Fibroblast of the aortic adventitia (primary cell): ENCODE measurements at regions not wholly inside any gene's neighbourhood (a gene's known extent, or its start where the extent isn't known, plus 50 kb on each side); places are given as distances from the start of the nearest gene placed in this dataset.
"Not testable (repeated sequence)": the region's sequence is repeated elsewhere in the genome, so short reads cannot be mapped to it uniquely, and the experiment has no call there.

Source experiments
- DNase-seq: peaks from one replicate; pipeline ENCODE4 v3.0.0-alpha.2; 2010; ENCODE audit warnings: low read depth
- H3K4me3 ChIP-seq: 2 replicates; pipeline ENCODE4 v1.5.1; 2011; ENCODE audit warnings: low read depth, mild to moderate bottlenecking, control low read depth, low read length, moderate library complexity
- CTCF ChIP-seq: IDR thresholded peaks from 2 replicates; pipeline ENCODE4 v1.5.1; 2011; ENCODE audit warnings: mild to moderate bottlenecking, low read length, control low read depth, inconsistent platforms; ENCODE audit not compliant: insufficient read depth

DNA sequence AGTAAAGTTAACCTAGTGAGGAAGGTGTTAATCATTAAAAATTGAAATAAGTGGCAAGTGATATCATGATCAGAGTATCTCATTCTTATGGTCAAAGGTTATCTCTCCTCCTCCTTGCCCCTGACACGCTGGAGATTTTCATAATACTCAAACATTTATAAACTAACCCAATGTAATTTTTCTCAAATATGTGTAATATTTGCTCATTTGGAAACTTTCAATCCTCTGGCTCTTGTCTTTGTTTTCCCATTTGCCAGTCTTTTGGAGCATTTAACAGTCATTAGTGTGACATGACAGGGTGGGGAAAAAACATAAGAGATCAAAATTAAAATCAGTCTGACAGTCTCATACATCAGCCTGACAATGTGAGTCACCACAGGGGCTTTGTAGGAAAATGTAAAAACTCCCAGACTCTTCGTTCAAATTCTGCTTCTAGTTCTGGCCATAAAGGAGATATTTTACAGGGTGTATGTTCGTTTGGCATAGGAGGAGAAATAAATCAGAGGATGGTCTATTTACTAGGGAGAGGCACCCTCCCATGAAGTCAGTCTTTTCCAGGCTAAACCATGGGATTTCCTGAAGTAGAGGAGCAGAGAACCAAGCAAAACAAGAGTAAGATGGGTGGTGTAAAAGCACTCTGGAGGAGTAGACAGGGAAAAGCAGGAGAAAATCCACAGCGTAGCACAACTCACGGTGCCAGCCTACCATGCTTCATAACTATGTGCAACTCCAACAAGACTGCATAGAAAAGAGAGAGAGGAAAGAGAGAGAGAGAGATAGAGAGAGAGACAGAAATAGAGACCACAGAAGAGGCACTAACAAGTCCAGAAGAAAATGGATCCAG is 369.2 kb upstream of the PDE3A start:
- TF ChIP-seq CTCF = no peak
- no peak overlapping the region for H3K4me3 ChIP-seq
- DNase-seq = no peak

DNA sequence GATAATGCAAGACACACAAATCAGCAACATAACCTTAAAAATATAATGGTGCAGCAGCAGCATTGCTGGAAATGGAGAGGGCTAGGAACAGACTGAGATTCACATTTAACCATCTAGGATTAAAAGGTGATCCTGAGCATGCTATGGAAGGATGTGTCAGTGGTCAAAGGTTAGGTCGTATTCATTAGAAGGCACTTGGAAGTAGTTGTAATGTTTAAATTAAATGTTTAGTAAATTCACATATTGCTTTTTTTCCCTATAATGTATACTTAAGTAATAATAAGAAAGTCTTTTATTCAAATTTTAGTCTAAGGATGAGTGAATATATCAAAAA is 368.6 kb upstream of the PDE3A start:
- no peak overlapping the region for H3K4me3 ChIP-seq
- no peak for DNase-seq
- TF ChIP-seq CTCF = no peak

GRCh38 chr12:20000229-20000849 is 368.0 kb upstream of the PDE3A start:
- no peak overlapping the region for H3K4me3 ChIP-seq
- no peak for DNase-seq
- no peak for TF ChIP-seq CTCF

GRCh38 chr12:20003252-20003651 is 365.1 kb upstream of the PDE3A start:
- TF ChIP-seq CTCF = no peak
- DNase-seq = no peak
- H3K4me3 ChIP-seq = no peak overlapping the region

GRCh38 chr12:20004952-20005351 is 363.4 kb upstream of the PDE3A start:
- DNase-seq = no peak
- no peak for TF ChIP-seq CTCF
- H3K4me3 ChIP-seq = no peak overlapping the region

DNA sequence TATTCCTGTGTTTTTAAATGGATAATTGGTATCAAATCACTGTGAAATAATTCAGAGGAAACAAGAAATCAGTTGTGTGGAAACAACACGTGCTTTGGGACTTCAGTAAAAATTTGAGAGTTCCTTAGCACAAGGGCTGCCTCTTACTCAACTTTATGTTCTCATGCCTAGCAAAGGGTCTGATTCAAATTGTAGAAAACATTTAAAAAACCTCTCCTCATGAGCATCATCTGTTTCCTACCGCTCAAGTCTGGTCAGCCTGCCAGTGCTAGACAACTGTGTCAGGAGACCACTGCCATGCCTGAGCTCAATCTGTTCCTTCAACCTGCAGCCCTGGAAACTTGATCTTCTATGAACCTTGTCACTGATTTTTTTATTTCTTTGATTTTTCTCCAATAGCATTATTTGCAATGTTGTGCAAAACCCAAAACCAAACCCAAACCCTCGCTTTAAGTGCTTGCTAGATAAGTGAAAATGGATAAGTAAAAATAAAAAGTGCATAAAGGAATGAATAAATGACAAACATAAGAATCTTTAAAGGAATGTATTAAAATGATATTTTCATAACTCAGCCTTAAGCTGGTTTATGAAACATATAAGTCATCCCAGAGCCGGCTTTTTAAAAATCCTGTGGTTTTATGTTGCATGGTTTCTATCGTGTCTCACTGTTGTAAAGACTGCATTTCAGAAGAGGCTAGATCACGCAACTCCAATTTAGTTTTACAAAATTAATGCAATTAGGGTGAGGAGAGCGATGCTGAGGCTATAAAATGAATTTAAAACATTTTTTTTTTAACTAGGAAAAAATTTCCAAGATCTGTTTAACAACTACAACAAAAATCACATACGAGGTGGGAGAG is 361.2 kb upstream of the PDE3A start:
- DNase-seq = no peak
- H3K4me3 ChIP-seq = no peak overlapping the region
- TF ChIP-seq CTCF = no peak

GRCh38 chr12:20009965-20010364 is 358.4 kb upstream of the PDE3A start:
- H3K4me3 ChIP-seq, DNase-seq: not testable (repeated sequence)
